ENCODE measurements at regions not wholly inside any gene's neighbourhood (a gene's known extent, or its start where the extent isn't known, plus 50 kb on each side); places are given as distances from the start of the nearest gene placed in this dataset.

GRCh38 chr2:193774166-193774565, 1579.4 kb upstream of the TMEFF2 start:
- no peaks in the 10 kb centered on the region for H3F3A ChIP-seq (ENCODE audit: low read length, unreplicated experiment)
- TF ChIP-seq EZH2 (IDR thresholded peaks at IDR 0.05; ENCODE audit: low read length, unreplicated experiment), result no peak
- TF ChIP-seq CTCF (conservative IDR thresholded peaks at IDR 0.05; ENCODE audit: low read depth, low read length), result no peak
- TF ChIP-seq EZH2phosphoT487 (IDR thresholded peaks at IDR 0.05; ENCODE audit: borderline replicate concordance, low read length), result no peak
- H2AFZ ChIP-seq (ENCODE audit: low read length), result no peak overlapping the region
- H3K9me3 ChIP-seq (ENCODE audit: low read length), result no peaks in the 10 kb centered on the region
- DNase-seq (no peak), ATAC-seq (no peak)
- ChIA-PET POLR2A (ENCODE audit: unreplicated experiment) (no interaction called here), CTCF (no interaction called here)
- H4K20me1 ChIP-seq (ENCODE audit: low read length), result no peaks in the 10 kb centered on the region
- H3K27ac ChIP-seq (ENCODE audit: low read length), result no peak overlapping the region
- no peak overlapping the region for H3K4me3 ChIP-seq (ENCODE audit: low read length)
- BruUV-seq (replicated peaks), result no TSS peak
- no peak overlapping the region for H3K9ac ChIP-seq (ENCODE audit: low read length)
- no peaks in the 10 kb centered on the region for H3K9me2 ChIP-seq (replicated peaks; ENCODE audit: low read length)
- intact Hi-C loops (cut with micrococcal nuclease), result no loop called here
- H3K4me1 ChIP-seq (ENCODE audit: insufficient read depth, low read length), result no peaks in the 10 kb centered on the region
- H3K79me2 ChIP-seq (ENCODE audit: low read length), result no peaks in the 10 kb centered on the region
- no peaks in the 10 kb centered on the region for H3K27me3 ChIP-seq (ENCODE audit: low read length)
- no peaks in the 10 kb centered on the region for H3K36me3 ChIP-seq (ENCODE audit: low read depth, low read length)
- no peak overlapping the region for H3K4me2 ChIP-seq (ENCODE audit: low read length)

DNA sequence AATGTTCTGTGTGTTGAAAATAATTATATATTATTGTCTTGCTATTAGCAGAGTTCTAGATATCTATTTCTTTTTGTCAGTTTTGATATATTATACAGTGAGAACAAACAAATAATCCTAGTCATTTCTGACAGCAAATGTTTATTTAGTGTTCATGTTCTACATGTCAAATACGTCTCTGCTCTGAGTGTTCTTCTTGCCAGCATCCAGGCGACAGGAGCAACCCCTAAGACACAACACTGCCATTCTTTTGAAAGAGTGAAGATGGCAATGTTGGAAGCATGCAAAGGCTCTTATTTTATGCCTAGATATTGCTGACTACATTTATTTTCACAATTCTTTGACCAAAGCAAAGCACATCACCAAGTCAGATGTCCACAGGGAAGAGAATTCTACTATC, 1556.6 kb upstream of the TMEFF2 start:
- intact Hi-C loops (cut with micrococcal nuclease), result no loop called here
- BruUV-seq (replicated peaks), result no TSS peak

GRCh38 chr2:193749485-193749884, 1554.8 kb upstream of the TMEFF2 start:
- BruUV-seq (replicated peaks), result no TSS peak
- Histone ChIP-seq H3F3A (ENCODE audit: low read length, unreplicated experiment) (no peaks in the 10 kb centered on the region), H3K36me3 (ENCODE audit: low read depth, low read length) (no peaks in the 10 kb centered on the region), H3K4me2 (ENCODE audit: low read length) (no peak overlapping the region), H4K20me1 (ENCODE audit: low read length) (no peaks in the 10 kb centered on the region), H3K9me3 (ENCODE audit: low read length) (no peaks in the 10 kb centered on the region), H2AFZ (ENCODE audit: low read length) (no peak overlapping the region), H3K79me2 (ENCODE audit: low read length) (no peaks in the 10 kb centered on the region), H3K9ac (ENCODE audit: low read length) (no peak overlapping the region), H3K4me3 (ENCODE audit: low read length) (no peak overlapping the region), H3K27me3 (ENCODE audit: low read length) (no peaks in the 10 kb centered on the region), H3K4me1 (ENCODE audit: insufficient read depth, low read length) (no peaks in the 10 kb centered on the region), H3K9me2 (replicated peaks; ENCODE audit: low read length) (no peaks in the 10 kb centered on the region), H3K27ac (ENCODE audit: low read length) (no peak overlapping the region)
- ChIA-PET POLR2A (ENCODE audit: unreplicated experiment) (no interaction called here), CTCF (no interaction called here)
- TF ChIP-seq CTCF (conservative IDR thresholded peaks at IDR 0.05; ENCODE audit: low read depth, low read length) (no peak), EZH2phosphoT487 (IDR thresholded peaks at IDR 0.05; ENCODE audit: borderline replicate concordance, low read length) (no peak), EZH2 (IDR thresholded peaks at IDR 0.05; ENCODE audit: low read length, unreplicated experiment) (no peak)
- intact Hi-C loops (cut with micrococcal nuclease), result no loop called here
- DNase-seq (no peak), ATAC-seq (no peak)

More for the DNA sequence above, 1556.6 kb upstream of the TMEFF2 start:
- no peak for DNase-seq
- no peak overlapping the region for H3K27ac ChIP-seq (ENCODE audit: low read length)
- no peak overlapping the region for H3K4me3 ChIP-seq (ENCODE audit: low read length)
- no peaks in the 10 kb centered on the region for H3F3A ChIP-seq (ENCODE audit: low read length, unreplicated experiment)
- H3K9me3 ChIP-seq (ENCODE audit: low read length), result no peaks in the 10 kb centered on the region
- no peak overlapping the region for H3K9ac ChIP-seq (ENCODE audit: low read length)
- H4K20me1 ChIP-seq (ENCODE audit: low read length), result no peaks in the 10 kb centered on the region
- H2AFZ ChIP-seq (ENCODE audit: low read length), result no peak overlapping the region
- H3K9me2 ChIP-seq (replicated peaks; ENCODE audit: low read length), result no peaks in the 10 kb centered on the region
- ChIA-PET CTCF (no interaction called here), POLR2A (ENCODE audit: unreplicated experiment) (no interaction called here)
- H3K4me1 ChIP-seq (ENCODE audit: insufficient read depth, low read length), result no peaks in the 10 kb centered on the region
- no peaks in the 10 kb centered on the region for H3K79me2 ChIP-seq (ENCODE audit: low read length)
- no peaks in the 10 kb centered on the region for H3K27me3 ChIP-seq (ENCODE audit: low read length)
- H3K36me3 ChIP-seq (ENCODE audit: low read depth, low read length), result no peaks in the 10 kb centered on the region
- no peak overlapping the region for H3K4me2 ChIP-seq (ENCODE audit: low read length)
- TF ChIP-seq CTCF (conservative IDR thresholded peaks at IDR 0.05; ENCODE audit: low read depth, low read length), result no peak
- TF ChIP-seq EZH2 (IDR thresholded peaks at IDR 0.05; ENCODE audit: low read length, unreplicated experiment), result no peak
- TF ChIP-seq EZH2phosphoT487 (IDR thresholded peaks at IDR 0.05; ENCODE audit: borderline replicate concordance, low read length), result no peak
- no peak for ATAC-seq
